Liver (tissue), 8 donors: ENCODE measurements at regions not wholly inside any gene's neighbourhood (a gene's known extent, or its start where the extent isn't known, plus 50 kb on each side); places are given as distances from the start of the nearest gene placed in this dataset.

Source experiments
- DNase-seq: peaks from one replicate; pipeline ENCODE4 v3.0.0-alpha.2; 2017; ENCODE audit warnings: low spot score
- H3K27ac ChIP-seq, 2 donors: one replicate each; pipeline ENCODE4 v1.7.0; 2013; ENCODE audit warnings: inconsistent platforms in 2 of 2, low read length in 2 of 2, control low read depth in 1 of 2, low read depth in 1 of 2, mild to moderate bottlenecking in 1 of 2
- H3K27me3 ChIP-seq, 4 donors: one replicate each; pipeline versions ENCODE4 v1.6.1 to v1.7.0; 2013; ENCODE audit warnings: low read length in 3 of 4, inconsistent platforms in 1 of 4, mild to moderate bottlenecking in 1 of 4, moderate library complexity in 1 of 4; ENCODE audit not compliant: control insufficient read depth in 4 of 4, insufficient read depth in 4 of 4
- H3K36me3 ChIP-seq, 4 donors: one replicate each; pipeline versions ENCODE4 v1.6.1 to v1.7.0; 2013; ENCODE audit warnings: low read length in 3 of 4, mild to moderate bottlenecking in 3 of 4, low read depth in 1 of 4, moderate library complexity in 1 of 4; ENCODE audit not compliant: control insufficient read depth in 4 of 4, insufficient read depth in 3 of 4
- H3K4me1 ChIP-seq, 4 donors: one replicate each; pipeline versions ENCODE4 v1.6.1 to v1.7.0; 2013; ENCODE audit warnings: low read length in 3 of 4, mild to moderate bottlenecking in 3 of 4, moderate library complexity in 1 of 4; ENCODE audit not compliant: control insufficient read depth in 4 of 4, insufficient read depth in 4 of 4
- H3K4me3 ChIP-seq, 3 donors: one replicate each; pipeline versions ENCODE4 v1.6.1 to v1.7.0; 2013; ENCODE audit warnings: low read length in 3 of 3, control low read depth in 1 of 3, low read depth in 1 of 3, mild to moderate bottlenecking in 1 of 3
- H3K9ac ChIP-seq, 2 donors: one replicate each; pipeline ENCODE4 v1.7.0; 2013; ENCODE audit warnings: low read length in 2 of 2, mild to moderate bottlenecking in 2 of 2, moderate library complexity in 2 of 2, control low read depth in 1 of 2, low read depth in 1 of 2
- H3K9me3 ChIP-seq, 4 donors: one replicate each; pipeline versions ENCODE4 v1.6.1 to v1.7.0; 2013; ENCODE audit warnings: low read length in 3 of 4; ENCODE audit not compliant: control insufficient read depth in 4 of 4
- EGR1 ChIP-seq, 2 donors: IDR thresholded peaks; 2 replicates each; pipeline ENCODE4 v1.6.1; 2016 to 2018; ENCODE audit warnings: antibody characterized with exemption in 2 of 2, low read depth in 2 of 2
- FOXA1 ChIP-seq: IDR thresholded peaks from 2 replicates; pipeline ENCODE4 v1.6.1; 2016; ENCODE audit warnings: antibody characterized with exemption
- FOXA2 ChIP-seq: IDR thresholded peaks from 2 replicates; pipeline ENCODE4 v1.6.1; 2016; ENCODE audit warnings: antibody characterized with exemption
- GABPA ChIP-seq, 2 donors: IDR thresholded peaks in 1 of 2; conservative IDR thresholded peaks in 1 of 2; 2 replicates each; pipeline ENCODE4 v1.6.1; 2016; ENCODE audit warnings: antibody characterized with exemption in 2 of 2, mild to moderate bottlenecking in 1 of 2, moderate library complexity in 1 of 2
- HNF4A ChIP-seq, 2 donors: conservative IDR thresholded peaks; 2 replicates each; pipeline ENCODE4 v1.6.1; 2016; ENCODE audit warnings: antibody characterized with exemption in 2 of 2, mild to moderate bottlenecking in 2 of 2
- HNF4G ChIP-seq: IDR thresholded peaks from 2 replicates; pipeline ENCODE4 v1.6.1; 2016; ENCODE audit warnings: antibody characterized with exemption
- JUND ChIP-seq, 2 donors: IDR thresholded peaks; 2 replicates each; pipeline ENCODE4 v1.6.1; 2016; ENCODE audit warnings: antibody characterized with exemption in 2 of 2
- MAX ChIP-seq: IDR thresholded peaks from 2 replicates; pipeline ENCODE4 v1.6.1; 2016; ENCODE audit warnings: antibody characterized with exemption
- NR2F2 ChIP-seq: IDR thresholded peaks from 2 replicates; pipeline ENCODE4 v1.6.1; 2016; ENCODE audit warnings: antibody characterized with exemption
- RAD21 ChIP-seq, 2 donors: IDR thresholded peaks; 2 replicates each; pipeline ENCODE4 v1.6.1; 2016; ENCODE audit warnings: antibody characterized with exemption in 2 of 2, mild to moderate bottlenecking in 2 of 2
- RXRA ChIP-seq, 2 donors: IDR thresholded peaks; 2 replicates each; pipeline ENCODE4 v1.6.1; 2017 to 2018; ENCODE audit warnings: antibody characterized with exemption in 2 of 2, mild to moderate bottlenecking in 1 of 2
- SP1 ChIP-seq: IDR thresholded peaks from 2 replicates; pipeline ENCODE4 v1.6.1; 2018; ENCODE audit warnings: antibody characterized with exemption, mild to moderate bottlenecking
- YY1 ChIP-seq: IDR thresholded peaks from 2 replicates; pipeline ENCODE4 v1.6.1; 2016; ENCODE audit warnings: antibody characterized with exemption, mild to moderate bottlenecking
- WGBS: extraction: QIAGEN DNeasy Blood & Tissue Kit; methylation state at CpG from one replicate; pipeline ENCODE4 v1.1.7; 2013; 5-methylcytosine and 5-hydroxymethylcytosine counted together
- TF ChIP-seq, protein P1 (sequence below): fragments of 150-350 bp; IDR thresholded peaks from 2 replicates; pipeline ENCODE4 v1.5.1; 2017; ENCODE audit warnings: improper control_type of control experiment, low read depth, low read length; ENCODE audit not compliant: missing input control
- TF ChIP-seq, protein P2 (sequence below): IDR thresholded peaks from 2 replicates; pipeline ENCODE4 v1.6.1; 2016; ENCODE audit warnings: antibody characterized with exemption
- TF ChIP-seq, protein P3 (sequence below): IDR thresholded peaks from 2 replicates; pipeline ENCODE4 v1.6.1; 2016; ENCODE audit warnings: antibody characterized with exemption
- TF ChIP-seq, protein P4 (sequence below): IDR thresholded peaks from 2 replicates; pipeline ENCODE4 v1.6.1; 2016; ENCODE audit warnings: antibody characterized with exemption, mild to moderate bottlenecking
- donor health status: healthy.
- donor health status: healthy.
- donor health status: healthy.
- donor health status: healthy.
- donor health status: healthy.

GRCh38 chr5:39800042-39800601, 375.3 kb upstream of the DAB2 start:
- Histone ChIP-seq H3K4me3 (no peak overlapping the region), H3K27ac (no peak overlapping the region), H3K9me3 (no peaks in the 10 kb centered on the region), H3K27me3 (no peaks in the 10 kb centered on the region), H3K36me3 (no peaks in the 10 kb centered on the region), H3K4me1 (no peaks in the 10 kb centered on the region), H3K9ac (no peak overlapping the region)
- no peak for DNase-seq
- WGBS, result 71% methylated on average over 3 of the region's 3 CpGs
- TF ChIP-seq, protein P1, sequence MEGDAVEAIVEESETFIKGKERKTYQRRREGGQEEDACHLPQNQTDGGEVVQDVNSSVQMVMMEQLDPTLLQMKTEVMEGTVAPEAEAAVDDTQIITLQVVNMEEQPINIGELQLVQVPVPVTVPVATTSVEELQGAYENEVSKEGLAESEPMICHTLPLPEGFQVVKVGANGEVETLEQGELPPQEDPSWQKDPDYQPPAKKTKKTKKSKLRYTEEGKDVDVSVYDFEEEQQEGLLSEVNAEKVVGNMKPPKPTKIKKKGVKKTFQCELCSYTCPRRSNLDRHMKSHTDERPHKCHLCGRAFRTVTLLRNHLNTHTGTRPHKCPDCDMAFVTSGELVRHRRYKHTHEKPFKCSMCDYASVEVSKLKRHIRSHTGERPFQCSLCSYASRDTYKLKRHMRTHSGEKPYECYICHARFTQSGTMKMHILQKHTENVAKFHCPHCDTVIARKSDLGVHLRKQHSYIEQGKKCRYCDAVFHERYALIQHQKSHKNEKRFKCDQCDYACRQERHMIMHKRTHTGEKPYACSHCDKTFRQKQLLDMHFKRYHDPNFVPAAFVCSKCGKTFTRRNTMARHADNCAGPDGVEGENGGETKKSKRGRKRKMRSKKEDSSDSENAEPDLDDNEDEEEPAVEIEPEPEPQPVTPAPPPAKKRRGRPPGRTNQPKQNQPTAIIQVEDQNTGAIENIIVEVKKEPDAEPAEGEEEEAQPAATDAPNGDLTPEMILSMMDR, result no peak
- TF ChIP-seq FOXA1, result no peak

GRCh38 chr5:39799242-39799641, 374.5 kb upstream of the DAB2 start:
- Histone ChIP-seq H3K36me3 (no peaks in the 10 kb centered on the region), H3K9me3 (no peaks in the 10 kb centered on the region), H3K9ac (no peak overlapping the region), H3K4me3 (no peak overlapping the region), H3K27ac (no peak overlapping the region), H3K4me1 (no peaks in the 10 kb centered on the region), H3K27me3 (no peaks in the 10 kb centered on the region)
- no peak for TF ChIP-seq YY1
- TF ChIP-seq HNF4G, result no peak
- TF ChIP-seq FOXA2, result no peak
- no peak for TF ChIP-seq GABPA (IDR thresholded peaks at IDR 0.05 in 1 of 2, conservative IDR thresholded peaks at IDR 0.05 in 1 of 2)
- no peak for DNase-seq
- 77% methylated on average over 2 of the region's 2 CpGs for WGBS

GRCh38 chr5:39794513-39795210, 369.9 kb upstream of the DAB2 start:
- H3K27me3 ChIP-seq, result no peaks in the 10 kb centered on the region
- H3K36me3 ChIP-seq, result no peaks in the 10 kb centered on the region
- WGBS, result 65% methylated on average over 5 of the region's 5 CpGs
- no peak overlapping the region for H3K4me3 ChIP-seq
- no peak for DNase-seq
- no peaks in the 10 kb centered on the region for H3K4me1 ChIP-seq
- H3K9me3 ChIP-seq, result no peaks in the 10 kb centered on the region
- H3K27ac ChIP-seq, result no peak overlapping the region
- no peak overlapping the region for H3K9ac ChIP-seq
- no peak for TF ChIP-seq FOXA2
- no peak for TF ChIP-seq RXRA (IDR thresholded peaks at IDR 0.05)
- TF ChIP-seq, protein P2, sequence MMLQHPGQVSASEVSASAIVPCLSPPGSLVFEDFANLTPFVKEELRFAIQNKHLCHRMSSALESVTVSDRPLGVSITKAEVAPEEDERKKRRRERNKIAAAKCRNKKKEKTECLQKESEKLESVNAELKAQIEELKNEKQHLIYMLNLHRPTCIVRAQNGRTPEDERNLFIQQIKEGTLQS, result no peak
- no peak for TF ChIP-seq GABPA (IDR thresholded peaks at IDR 0.05 in 1 of 2, conservative IDR thresholded peaks at IDR 0.05 in 1 of 2)
- no peak for TF ChIP-seq EGR1 (IDR thresholded peaks at IDR 0.05; ENCODE audit: low read depth in 2 of 2)
- TF ChIP-seq, protein P1, result no peak
- TF ChIP-seq FOXA1, result no peak
- TF ChIP-seq, protein P3, sequence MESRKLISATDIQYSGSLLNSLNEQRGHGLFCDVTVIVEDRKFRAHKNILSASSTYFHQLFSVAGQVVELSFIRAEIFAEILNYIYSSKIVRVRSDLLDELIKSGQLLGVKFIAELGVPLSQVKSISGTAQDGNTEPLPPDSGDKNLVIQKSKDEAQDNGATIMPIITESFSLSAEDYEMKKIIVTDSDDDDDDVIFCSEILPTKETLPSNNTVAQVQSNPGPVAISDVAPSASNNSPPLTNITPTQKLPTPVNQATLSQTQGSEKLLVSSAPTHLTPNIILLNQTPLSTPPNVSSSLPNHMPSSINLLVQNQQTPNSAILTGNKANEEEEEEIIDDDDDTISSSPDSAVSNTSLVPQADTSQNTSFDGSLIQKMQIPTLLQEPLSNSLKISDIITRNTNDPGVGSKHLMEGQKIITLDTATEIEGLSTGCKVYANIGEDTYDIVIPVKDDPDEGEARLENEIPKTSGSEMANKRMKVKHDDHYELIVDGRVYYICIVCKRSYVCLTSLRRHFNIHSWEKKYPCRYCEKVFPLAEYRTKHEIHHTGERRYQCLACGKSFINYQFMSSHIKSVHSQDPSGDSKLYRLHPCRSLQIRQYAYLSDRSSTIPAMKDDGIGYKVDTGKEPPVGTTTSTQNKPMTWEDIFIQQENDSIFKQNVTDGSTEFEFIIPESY, result no peak
- no peak for TF ChIP-seq NR2F2
- TF ChIP-seq HNF4G, result no peak
- no peak for TF ChIP-seq JUND (IDR thresholded peaks at IDR 0.05)
- no peak for TF ChIP-seq MAX
- TF ChIP-seq, protein P4, sequence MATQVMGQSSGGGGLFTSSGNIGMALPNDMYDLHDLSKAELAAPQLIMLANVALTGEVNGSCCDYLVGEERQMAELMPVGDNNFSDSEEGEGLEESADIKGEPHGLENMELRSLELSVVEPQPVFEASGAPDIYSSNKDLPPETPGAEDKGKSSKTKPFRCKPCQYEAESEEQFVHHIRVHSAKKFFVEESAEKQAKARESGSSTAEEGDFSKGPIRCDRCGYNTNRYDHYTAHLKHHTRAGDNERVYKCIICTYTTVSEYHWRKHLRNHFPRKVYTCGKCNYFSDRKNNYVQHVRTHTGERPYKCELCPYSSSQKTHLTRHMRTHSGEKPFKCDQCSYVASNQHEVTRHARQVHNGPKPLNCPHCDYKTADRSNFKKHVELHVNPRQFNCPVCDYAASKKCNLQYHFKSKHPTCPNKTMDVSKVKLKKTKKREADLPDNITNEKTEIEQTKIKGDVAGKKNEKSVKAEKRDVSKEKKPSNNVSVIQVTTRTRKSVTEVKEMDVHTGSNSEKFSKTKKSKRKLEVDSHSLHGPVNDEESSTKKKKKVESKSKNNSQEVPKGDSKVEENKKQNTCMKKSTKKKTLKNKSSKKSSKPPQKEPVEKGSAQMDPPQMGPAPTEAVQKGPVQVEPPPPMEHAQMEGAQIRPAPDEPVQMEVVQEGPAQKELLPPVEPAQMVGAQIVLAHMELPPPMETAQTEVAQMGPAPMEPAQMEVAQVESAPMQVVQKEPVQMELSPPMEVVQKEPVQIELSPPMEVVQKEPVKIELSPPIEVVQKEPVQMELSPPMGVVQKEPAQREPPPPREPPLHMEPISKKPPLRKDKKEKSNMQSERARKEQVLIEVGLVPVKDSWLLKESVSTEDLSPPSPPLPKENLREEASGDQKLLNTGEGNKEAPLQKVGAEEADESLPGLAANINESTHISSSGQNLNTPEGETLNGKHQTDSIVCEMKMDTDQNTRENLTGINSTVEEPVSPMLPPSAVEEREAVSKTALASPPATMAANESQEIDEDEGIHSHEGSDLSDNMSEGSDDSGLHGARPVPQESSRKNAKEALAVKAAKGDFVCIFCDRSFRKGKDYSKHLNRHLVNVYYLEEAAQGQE, result no peak
- TF ChIP-seq RAD21 (IDR thresholded peaks at IDR 0.05), result no peak
- no peak for TF ChIP-seq SP1
- TF ChIP-seq HNF4A (conservative IDR thresholded peaks at IDR 0.05), result no peak
- no peak for TF ChIP-seq YY1
